HG03196 (cell line): ENCODE measurements at regions not wholly inside any gene's neighbourhood (a gene's known extent, or its start where the extent isn't known, plus 50 kb on each side); places are given as distances from the start of the nearest gene placed in this dataset.
"Not testable (repeated sequence)": the region's sequence is repeated elsewhere in the genome, so short reads cannot be mapped to it uniquely, and the experiment has no call there.

Source experiments
- ATAC-seq: cut with Tn5 transposase; IDR thresholded peaks from one replicate; pipeline ENCODE4 v1.9.1; 2021; ENCODE audit not compliant: unreplicated experiment

DNA sequence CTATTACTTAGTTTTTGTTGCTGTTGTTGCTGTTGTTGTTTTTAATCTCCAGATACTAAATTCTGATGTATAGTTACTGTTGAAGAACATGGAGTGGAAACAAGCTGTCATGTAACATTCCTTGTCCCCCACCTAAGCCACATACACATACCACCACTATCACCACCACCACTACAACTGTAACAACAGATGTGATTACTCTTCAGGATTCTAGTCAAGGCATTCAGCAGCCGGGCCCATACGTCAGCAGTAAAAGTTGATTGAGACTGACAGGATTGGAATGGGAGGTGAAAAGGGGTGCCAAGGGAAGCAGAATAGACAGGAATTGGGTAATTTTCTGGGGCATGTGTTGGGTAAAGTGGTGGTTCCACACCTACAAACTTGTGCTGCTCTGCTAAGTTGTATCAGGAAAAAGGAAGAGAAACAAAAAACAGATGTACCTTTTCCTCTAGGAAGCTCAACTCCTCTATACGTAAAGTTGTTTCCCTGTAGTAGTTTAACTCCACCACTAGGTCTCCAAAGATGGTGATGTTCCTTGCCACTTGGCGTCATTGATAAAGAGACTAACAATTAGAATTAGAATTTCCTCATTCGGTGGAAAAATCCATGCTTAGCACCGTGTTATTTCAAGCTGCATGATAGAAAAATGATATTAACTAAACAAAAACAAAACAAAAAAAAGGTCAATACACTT, 138.6 kb downstream of the ARRDC3 start:
- ATAC-seq = no peak

DNA sequence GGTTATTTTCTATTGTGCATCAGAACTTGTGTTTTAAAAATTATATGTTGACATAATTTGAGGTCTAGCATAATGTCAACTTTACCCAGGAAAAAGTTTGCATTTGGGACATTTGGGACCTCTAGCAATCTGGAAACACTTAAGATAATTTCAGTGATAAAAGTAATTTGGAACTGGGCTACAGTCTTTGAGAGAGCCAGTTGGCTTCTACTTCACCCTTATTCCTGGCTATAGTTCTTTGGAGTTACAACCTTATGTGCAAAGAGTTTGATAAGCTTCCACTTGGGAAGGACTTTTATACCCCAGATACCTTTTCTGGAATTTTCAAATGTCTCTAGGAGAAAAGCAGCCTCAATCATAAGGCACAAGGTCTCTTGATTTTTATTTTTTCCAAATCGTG, 139.3 kb downstream of the ARRDC3 start:
- no peak for ATAC-seq

DNA sequence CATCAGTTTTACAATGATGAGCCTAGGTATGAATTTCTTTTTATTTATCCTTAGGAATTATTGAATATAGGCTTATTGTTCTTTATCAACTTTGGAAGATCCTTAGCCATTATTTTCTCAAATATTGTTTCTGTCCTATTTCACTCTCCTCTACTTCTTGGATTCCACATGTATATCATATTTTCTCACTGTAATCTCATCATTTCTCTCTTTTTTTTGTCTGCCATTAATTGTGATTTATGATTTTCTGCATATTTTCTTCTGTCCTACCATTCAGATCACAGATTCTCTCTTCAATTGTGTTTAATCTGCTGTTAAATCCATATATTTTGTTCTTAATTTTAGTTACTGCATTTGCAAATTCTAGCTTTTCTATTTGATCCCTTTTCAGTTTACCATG, 139.8 kb downstream of the ARRDC3 start:
- ATAC-seq = no peak

DNA sequence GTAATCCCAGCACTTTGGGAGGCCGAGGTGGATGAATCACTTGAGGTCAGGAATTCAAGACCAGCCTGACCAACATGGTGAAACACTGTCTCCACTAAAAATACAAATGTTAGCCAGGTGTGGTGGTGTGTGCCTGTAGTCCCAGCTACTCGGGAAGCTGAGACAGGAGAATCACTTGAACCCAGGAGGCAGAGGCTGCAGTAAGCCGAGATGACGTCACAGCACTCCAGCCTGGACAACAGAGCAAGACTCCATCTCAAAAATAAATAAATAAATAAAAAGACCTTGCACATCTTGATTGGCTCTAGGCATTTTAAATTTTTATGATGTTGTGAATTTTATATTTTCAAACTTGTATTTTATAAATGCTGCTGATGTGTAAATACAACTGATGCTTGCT, 141.7 kb downstream of the ARRDC3 start:
- not testable (repeated sequence) for ATAC-seq

DNA sequence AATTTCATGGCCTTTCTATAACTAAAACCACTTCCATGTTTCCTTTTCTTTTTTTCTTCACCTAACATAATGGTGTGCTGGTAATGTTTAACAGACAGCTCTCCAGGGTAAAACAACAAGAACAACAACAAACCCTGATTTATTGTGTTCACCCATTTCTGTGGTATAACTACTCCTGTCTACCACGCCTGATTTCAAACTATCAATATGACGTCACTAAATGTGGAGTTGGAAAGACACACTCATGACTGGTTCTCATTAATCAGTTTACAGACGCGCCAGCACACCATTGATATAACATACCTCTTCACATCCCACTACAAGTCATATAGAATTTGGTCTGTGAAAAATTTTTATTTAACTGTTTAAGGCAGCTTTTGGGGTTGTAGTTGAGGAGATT, 142.9 kb downstream of the ARRDC3 start:
- no peak for ATAC-seq

DNA sequence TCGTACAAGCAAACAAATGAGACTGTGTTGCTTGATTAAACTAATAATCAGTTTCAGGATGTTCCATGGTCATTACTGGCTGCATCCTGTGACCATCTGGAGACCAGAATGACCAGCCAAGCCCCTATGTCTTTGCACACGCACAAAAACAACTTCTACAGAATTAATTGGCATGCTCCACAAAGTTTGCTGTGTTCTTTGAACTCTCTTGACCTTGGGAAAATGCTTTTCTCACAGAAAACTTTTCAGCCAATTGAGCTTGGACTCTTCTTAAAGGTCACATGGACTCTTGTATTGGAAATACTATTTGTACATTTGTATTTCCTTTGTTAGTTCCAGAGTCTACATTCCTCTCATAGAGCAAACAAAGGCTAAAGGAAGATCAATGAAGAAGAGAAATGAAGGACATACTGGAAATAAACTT, 147.8 kb downstream of the ARRDC3 start:
- ATAC-seq = no peak

DNA sequence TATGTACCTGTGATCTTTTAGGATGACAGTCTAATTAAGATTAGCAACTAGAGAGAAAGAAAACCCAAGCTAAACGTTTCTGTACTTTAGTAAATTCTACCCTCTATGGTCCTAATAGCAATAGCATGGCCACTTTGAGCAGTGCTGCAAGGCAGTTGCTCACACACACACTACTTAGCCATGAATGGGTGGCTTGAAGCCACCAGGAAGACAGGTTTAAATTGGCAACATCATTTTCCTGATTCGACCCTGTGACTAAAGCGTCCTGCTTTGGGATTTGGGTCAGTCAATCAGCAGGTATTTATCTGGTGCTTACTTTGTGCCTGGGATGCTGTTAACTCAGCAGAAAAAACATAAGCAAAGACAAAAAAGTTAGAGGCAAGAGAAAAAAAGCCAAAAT, 150.6 kb downstream of the ARRDC3 start:
- ATAC-seq = no peak

DNA sequence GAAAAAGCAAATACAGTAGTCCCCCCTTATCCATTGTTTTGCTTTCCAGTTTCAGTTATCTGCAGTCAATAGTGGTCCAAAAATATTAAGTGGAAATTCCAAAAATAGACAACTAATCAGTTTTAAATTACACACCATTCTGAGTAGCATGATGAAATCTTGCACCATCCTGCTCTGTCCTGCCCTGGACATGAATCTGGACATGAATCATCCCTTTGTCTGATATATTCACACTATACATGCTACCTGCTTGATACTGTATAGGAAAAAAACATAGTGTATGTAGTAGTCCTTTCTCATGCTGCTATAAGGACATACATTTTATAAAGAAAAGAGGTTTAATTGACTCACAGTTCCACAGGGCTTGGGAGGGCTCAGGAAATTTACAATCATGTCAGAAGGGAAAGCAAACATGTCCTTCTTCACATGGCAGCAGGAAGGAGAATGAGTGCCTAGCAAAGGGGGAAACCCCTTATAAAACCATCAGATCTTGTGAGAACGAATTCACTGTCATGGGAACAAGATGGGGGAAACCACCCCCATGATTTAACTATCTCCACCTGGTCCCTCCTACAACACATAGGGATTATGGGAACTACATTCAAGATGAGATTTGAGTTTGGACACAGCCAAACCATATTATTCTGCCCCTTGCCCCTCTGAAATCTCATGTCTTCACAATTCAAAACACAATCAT, 153.9 kb downstream of the ARRDC3 start:
- ATAC-seq = no peak

DNA sequence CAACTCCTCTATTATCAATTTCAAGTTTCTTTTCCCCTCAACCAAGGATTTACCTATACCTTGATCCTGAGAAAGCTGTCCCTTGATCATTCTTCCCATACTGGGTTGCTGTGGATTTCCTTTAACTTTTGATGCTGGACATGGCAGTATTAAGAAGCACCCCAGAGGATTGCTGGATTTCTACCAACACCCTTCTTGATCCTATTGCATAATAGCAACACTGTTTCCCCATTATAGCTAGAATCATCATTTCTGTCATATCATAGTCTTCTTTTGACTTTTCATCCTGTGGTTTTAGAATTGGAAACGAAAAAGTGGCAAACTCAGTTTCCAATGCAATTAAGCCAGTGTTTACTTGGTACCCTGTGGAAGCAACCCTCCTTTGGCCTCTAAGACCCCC, 154.9 kb downstream of the ARRDC3 start:
- no peak for ATAC-seq

DNA sequence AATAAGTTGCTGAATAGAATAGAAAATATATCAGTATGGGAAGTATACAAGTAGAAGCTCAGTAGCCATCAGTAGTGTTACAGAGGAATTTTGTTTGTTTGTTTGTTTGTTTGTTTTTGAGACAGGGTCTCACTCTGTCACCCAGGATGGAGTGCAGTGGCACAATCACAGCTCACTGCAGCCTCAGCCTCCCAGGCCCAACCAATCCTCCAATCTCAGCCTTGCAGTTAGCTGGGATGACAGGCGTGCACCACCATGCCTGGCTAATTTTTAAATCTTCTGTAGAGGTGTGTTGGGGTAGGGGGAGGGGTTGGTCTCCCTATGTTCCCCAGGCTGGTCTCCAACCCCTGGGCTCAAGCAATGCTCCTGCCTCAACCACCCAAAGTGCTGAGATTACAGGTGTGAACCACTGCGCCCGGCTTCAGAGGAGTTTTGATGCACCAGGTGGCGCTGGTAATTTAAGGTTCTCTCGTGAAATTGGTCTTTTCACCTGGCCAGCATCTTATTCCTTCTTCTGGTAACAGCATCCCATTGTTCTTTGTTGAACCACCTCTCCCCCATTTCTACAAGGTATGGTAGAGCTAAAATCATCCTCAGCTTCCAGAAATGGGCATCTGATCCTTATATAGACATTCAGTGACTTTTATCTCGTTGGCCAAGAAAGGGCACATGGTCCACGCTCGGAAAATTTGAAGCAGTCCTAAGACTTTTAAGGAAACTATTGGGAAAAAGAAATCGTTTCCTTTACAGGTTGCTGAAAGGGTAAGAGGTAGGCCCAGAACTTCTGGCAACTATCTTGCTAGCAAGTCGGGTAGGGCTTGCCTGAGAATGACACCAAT, 157.1 kb downstream of the ARRDC3 start:
- ATAC-seq = peak; percentile 67

DNA sequence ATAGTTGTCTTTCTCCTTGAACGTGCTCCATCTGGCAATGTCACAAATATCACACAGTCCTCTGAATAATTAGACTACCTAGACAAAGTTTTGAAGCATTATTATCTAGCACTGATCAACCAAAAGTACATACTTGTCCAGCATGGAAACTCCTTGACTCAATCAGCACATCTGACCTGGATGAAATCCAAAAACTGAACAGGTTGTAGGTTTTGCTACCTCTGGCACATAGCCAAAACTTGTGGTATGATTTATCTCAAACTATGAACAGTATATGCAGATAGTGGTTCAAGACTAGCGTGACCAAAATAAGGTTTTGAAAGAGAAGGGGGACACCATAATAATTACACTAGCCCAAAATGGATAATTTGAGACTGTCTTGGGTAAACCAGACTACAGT, 158.1 kb downstream of the ARRDC3 start:
- ATAC-seq = no peak

DNA sequence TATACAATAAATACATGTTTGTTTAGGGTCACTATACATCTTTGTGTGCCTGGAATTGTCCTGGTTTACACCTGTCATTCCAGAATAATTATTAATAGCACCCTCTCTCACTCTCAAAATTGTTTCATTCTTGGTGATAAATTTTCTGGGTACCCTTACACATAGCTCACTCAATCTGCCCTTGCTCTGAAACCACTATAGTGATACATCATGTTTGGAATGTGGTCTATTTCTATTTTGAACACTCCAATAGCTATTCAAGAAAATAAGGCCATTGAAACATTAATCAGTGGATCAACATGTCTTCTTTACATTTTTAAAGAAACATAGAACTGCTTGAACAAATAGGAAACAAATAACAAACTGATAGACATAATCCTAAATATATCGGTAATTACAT, 158.7 kb downstream of the ARRDC3 start:
- ATAC-seq = no peak

DNA sequence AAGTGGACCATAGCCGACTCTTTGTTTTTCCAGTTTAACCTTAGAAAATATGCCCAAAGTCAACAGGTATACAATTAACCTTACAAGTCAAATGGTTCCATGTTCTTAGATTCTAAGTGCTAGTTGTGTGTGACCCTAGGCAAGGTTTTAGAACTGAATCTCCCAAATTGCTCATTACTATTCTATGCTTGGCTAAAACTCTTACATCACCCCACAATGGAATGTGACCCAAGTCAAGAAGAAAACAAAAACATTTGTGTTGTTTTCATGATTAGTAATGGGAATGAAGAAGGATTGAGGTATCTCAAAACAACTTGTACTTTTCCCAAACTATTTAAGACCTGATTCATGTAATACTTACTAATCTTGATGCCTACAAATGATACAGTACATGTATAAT, 159.2 kb downstream of the ARRDC3 start:
- ATAC-seq = no peak

DNA sequence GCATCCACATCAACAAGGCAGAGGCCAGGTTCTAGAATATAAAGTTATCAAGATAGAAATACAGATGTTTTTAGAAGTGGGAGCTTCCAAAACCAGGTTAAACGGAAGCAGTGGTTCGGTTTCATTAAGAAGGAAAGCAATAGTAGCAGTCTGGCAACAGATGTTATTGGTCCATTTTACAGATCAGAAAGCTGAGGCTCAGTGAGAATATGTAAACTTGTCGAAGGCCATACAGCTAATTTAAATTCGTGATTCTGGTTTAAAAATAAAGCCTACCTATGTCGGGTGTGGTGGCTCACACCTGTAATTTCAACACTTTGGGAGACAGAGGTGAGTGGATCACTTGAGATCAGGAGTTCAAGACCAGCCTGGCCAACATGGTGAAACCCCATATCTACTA, 160.6 kb downstream of the ARRDC3 start:
- no peak for ATAC-seq

DNA sequence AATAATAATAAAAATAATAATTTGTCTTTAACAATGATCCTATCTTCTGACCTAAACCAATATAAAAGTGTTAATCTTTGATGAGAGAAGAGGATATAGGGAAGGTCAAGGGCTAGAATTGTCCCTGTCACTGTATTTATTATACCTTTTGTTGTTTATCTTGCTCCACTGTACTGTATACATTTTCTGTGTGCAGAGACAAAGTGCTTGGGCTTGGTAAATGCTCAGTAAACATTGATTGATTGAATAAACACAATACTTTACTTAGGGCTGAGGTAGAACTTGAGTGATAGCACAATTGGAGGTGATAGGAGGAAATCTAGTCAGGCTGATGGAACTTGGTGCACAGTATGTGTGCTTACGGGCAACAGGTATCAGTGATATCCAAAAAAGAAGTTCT, 161.2 kb downstream of the ARRDC3 start:
- ATAC-seq = no peak

DNA sequence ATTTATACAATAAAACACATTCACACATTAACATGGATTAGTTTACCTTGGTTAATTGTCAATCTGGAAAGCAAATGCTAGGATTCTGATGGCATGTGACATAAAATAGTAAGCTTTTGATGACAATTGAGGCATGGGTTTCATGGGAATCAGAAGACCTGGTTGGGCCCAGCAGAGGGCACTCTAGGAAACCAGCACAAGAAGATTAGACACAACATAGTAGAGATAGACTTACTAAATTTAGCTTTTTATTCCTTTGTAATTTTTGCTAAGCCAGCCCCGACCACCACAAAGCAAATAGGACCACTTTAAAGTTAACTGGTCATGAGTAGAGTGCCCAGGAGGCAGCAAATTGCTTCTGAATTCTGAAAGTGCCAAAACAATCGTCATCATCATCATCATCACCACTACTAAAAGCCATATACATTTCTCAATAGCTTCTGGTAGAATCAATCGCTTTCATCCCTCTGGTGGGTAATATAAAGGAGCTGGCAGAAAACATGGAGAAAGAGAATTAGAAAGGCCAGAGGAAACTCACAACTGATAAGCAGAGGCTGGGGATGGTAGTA, 163.2 kb downstream of the ARRDC3 start:
- ATAC-seq = no peak

DNA sequence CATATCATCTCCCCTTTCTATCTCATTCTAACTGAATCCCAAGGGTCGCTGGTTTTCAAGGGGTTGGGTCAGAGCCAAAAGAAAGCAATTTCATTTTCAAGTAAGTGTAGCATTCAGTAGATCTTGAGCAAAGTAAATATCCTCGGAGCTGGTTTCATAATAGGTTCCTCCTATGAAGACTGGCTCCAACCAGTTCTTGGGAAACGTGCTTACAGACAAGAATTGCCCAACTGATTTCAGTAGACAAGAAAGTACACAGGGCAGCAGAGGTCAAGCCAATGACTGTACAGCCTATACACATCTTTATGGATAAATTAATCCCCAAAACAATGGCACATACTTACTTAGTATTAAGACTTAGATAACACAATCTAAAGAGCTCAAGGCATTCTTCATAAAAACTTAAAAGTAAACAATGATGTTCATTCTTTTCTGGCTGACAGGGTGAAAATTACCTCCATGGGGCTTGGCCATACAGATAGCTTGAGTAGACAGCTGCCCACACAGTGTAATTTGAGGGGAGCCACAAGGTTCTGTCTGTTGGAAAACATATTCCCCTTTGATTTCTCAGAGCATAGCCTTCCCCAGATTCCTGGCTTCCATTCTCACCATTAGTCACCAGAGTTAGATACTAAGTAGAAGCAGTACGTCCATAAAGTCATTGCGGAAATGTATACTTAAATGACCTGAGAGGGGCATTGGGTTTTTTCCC, 163.9 kb downstream of the ARRDC3 start:
- ATAC-seq = no peak

DNA sequence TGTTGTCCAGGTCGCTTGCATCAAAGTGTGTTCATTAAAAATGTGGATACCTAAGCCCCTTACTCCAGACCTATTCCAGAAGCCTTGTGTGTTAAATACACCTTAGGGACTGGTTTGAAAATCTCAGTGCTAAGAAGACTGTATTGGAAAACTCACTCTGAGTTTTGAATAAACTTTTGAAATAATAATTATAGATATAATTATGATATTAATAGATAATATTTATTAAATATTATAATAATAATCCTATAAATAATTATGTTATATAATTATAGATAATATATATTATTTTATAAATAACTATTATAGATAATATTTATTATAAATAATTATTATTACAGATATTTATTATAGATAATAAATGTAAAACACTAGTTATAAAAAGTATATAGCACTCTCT, 165.3 kb downstream of the ARRDC3 start:
- ATAC-seq = no peak

DNA sequence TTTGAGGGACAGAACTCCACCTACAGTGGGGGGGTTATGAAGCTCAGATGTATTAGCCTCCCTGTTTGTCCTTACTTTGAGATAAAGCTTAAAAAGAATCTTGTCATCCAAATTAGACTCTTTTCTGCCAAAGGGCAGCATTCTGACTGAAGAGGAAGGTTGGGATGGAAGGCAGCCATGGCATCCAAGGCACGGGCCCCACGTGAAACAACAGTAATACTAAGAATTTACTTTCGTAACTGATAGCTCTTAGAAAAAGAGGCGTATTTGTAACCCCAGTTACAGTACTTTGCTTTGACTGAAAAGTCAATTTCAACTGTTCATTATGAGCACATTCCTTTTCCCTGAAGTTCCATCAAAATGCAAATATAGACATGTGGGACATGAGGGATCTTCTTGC, 168.5 kb downstream of the ARRDC3 start:
- no peak for ATAC-seq
